ENCODE measurements at regions not wholly inside any gene's neighbourhood (a gene's known extent, or its start where the extent isn't known, plus 50 kb on each side); places are given as distances from the start of the nearest gene placed in this dataset.

GRCh38 chr17:79217473-79218135, 143.0 kb downstream of the ENGASE start:
- DNase-seq (ENCODE audit: low spot score), result no peak

DNA sequence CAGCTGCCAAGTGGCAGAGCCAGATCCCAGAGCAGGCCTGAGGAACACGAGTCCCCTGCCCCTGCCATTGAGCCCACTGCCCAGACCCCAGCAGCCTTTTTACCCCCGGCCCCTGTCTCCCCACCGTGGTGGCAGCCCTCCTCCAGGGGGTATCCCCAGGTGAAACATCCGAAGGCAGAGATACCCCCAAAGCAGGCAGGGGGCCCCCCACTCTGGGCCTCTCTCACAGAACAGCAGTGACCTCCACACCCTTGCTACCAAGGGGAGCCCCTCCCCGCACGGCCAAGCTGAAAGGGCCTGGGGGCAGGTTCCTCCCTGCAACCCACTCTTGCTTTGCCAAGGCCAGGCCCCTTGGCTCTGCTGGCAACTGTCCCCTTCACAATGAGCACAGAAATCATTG, 142.2 kb downstream of the ENGASE start:
- DNase-seq (ENCODE audit: low spot score), result no peak

DNA sequence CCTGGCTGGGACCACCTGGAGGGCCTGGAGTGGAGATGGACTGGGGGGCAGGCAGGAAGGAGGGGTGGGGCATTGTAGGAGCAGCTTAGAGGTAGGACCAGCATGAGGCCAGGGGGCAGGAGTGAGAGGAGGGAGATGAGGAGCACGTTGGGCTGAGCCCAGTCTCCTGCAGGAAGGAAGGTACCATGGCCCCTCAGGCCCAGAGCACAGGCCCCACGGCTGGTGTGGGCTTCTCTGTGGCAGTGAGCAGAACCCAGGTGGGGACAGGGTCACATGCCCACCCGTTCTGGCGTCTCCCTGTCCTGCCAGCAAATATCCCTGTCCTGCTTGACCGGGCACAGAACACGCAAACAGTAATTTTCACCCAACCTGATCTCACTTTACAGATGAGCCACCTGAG, 141.8 kb downstream of the ENGASE start:
- no peak for DNase-seq (ENCODE audit: low spot score)

DNA sequence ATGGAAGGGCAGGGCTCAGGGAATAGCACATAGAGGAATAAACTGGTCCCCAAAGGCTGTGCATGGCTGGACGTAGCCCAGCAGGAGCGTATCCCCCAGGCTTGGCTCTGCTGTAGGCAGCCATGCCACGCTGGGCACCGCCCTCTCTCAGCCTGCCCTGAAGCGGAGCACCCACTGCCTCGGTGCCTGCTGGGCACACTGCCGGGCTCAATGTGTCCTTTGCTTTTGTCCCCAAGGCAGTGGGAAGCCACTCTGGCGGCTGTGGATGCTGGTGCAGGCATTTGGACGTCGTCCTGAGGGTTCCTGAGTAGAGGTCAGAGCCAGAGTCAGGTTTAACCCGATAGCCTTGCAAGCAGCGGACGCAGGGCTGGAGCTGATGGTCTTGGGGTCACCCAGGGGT, 141.0 kb downstream of the ENGASE start:
- no peak for DNase-seq (ENCODE audit: low spot score)

- no peak for DNase-seq (ENCODE audit: low spot score)
These were observed 140.4 kb downstream of the ENGASE start for GRCh38 chr17:79214940-79215604.

DNA sequence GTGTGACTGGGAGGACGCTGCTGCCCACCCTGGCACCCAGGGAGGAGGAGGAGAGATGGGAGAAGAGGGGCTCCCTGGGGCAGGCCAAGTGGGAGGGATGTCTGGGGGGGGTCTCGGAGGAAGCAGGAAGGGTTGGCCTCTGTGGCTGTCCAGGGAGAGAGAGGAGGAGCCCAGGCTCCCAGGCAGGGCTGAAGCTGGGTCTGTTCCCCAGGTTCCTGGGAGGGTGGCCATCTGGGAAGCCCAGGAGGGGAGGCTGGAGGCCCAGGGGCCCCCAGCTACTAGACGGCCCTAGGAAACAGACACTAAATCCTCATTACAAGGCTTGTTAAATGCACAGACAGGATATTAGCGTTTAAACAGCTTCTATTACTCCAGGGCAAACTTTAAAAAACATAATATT, 139.8 kb downstream of the ENGASE start:
- DNase-seq (ENCODE audit: low spot score), result no peak

DNA sequence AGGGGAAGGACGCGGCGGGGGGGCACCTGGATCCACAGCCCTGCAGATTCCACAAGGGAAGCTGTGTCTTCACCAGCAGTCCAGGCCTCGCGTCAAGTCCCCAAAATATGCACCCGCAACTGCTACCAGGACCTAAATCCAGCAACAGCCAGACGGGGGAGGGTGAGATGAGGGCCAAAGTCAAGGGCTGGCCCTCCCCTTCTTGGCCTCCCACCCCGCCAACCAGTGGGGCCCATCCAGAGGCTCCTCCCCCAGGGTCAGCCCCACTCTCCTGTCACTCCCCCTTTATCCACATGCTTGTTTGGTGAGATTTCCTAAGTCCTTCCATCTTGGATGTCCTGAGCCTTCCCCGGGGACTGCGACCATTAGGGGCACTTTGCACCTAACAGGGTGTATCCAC, 138.7 kb downstream of the ENGASE start:
- DNase-seq (ENCODE audit: low spot score), result no peak

GRCh38 chr17:79212149-79213087, 137.8 kb downstream of the ENGASE start:
- no peak for DNase-seq (ENCODE audit: low spot score)

DNA sequence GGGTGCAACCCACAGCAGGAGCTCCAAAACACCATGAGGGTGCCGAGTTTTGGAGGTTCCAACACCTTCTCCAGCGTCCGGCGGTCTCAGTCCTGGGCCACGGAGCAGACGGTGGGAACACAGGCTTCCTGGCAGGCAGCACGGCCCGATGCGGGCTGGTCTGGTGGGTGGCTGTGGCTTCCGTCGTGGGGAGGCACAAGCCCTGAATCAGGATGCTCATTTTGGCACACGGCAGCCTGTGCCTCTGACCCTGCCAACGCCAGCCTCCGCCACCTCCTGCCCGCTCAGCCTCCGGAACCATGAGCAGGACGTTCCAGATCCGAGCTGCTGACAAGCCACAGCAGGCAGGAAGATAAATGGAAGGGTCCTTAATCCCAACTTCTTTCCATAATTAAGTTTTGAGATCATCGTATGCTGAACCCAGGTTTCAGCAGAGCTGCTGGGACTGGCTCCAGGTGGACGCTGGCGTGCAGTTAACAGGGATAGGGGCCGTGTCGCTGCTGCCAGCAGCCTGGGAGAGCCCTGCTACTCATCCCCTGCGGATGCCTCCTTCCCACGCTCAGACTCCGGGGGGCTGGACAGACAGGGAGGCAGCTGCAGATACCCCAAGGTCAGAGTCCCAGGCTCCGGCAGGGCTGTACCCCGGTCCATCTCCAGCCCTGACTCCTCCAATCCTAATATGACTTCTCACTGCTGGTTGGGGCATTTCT, 136.6 kb downstream of the ENGASE start:
- DNase-seq (ENCODE audit: low spot score), result no peak

DNA sequence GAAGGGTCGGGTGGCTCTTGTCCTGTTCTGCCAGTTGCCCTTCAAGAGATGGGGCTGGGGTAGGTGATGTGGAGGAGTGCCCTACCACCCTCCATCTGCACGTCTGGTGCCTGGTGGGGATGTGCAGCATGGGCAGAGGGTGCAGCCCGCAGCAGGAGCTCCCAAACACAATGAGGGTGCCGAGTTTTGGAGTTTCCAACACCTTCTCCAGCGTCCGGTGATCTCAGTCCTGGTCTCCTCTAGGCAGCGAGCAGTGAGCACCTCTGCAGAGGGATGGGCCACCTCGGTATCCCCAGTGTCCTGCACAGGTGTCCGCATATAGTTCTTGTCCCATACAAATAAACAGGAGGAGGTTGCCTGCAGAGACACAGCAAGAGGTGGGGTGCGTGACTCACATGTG, 136.0 kb downstream of the ENGASE start:
- DNase-seq (ENCODE audit: low spot score), result no peak

DNA sequence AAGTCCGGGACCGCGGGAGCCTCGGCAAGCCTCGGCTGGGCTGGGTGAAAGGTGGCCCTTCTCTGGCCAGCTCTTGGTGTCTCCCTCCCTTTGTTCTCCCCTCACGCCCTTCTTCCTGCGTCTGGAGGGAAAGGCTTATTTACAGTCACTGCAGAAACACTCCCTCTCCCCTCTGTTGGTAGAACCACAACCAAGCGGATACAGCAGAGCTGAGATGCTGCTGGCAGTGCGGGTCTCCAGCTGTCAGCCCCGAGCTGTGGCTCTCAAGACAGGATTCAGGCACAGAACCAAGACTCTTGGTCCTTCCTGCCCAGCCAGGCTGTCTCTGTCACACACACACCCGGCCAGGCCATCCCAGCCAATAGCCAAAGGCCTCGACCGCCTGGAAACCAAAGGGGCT, 133.3 kb downstream of the ENGASE start:
- no peak for DNase-seq (ENCODE audit: low spot score)

DNA sequence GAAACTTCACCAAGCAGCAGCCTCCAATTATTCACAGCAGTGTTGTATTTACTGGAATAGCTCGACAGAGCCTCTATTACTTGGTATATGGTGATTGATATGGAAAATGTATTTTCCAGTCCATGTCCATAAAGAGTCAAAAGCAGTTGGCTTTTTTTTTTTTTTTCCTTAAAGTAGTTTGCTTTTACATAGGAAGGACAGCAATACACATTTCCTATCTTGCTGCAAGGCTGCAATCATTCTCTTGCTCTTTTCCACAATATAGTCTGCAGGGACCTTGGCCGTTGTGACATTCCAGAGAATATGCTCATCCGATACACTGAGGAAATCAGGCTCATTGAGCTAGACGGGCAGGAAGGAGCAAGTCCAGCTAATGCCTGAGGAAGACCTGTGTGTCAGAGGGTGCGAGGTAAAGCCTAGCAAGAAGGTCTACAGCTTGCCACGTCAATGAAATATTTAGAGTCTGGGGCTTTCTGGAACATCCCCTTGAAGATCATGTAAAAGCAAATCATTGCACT, 131.1 kb downstream of the ENGASE start:
- no peak for DNase-seq (ENCODE audit: low spot score)

- no peak for DNase-seq (ENCODE audit: low spot score)
These were observed 129.6 kb downstream of the ENGASE start for GRCh38 chr17:79204261-79204660.

DNA sequence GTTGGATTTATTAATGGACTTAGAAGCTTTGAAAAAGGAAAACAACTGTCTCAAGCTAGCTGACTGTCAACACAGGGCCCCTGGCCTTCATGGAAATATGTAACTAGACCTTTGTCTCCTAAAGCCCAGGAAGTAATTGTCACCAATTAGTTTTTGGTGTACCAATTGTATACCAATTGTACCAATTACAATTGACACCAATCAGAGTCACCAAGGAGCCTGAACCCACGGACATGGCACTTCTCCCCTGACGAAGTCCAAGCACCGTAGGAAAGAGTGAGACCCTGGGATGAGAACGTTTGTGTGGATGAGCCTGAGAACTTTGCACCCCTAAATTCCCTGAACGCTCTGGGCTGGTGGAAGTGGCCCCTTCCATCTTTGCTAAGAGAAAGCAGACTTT, 129.0 kb downstream of the ENGASE start:
- no peak for DNase-seq (ENCODE audit: low spot score)

- DNase-seq (ENCODE audit: low spot score), result no peak
These were observed 128.4 kb downstream of the ENGASE start for GRCh38 chr17:79203016-79203415.

DNA sequence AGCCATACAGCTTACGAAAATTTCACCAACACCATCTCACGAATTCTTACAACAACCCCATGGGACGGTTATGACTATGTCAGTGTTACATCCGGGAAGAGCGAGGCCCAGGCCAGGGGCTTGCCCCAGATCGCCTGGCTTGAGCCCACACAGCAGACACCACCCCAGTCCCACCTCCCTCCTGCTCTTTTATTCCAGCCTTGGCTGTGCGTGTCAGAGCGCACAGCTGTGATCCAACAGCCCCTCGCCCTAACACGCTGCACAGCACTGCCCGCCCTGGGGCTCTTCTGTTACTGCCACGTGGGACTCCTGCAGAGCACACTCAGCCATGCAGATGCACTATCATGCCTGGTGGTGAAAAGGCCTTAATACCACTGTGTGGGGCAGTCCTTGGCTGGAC, 127.9 kb downstream of the ENGASE start:
- DNase-seq (ENCODE audit: low spot score), result no peak

DNA sequence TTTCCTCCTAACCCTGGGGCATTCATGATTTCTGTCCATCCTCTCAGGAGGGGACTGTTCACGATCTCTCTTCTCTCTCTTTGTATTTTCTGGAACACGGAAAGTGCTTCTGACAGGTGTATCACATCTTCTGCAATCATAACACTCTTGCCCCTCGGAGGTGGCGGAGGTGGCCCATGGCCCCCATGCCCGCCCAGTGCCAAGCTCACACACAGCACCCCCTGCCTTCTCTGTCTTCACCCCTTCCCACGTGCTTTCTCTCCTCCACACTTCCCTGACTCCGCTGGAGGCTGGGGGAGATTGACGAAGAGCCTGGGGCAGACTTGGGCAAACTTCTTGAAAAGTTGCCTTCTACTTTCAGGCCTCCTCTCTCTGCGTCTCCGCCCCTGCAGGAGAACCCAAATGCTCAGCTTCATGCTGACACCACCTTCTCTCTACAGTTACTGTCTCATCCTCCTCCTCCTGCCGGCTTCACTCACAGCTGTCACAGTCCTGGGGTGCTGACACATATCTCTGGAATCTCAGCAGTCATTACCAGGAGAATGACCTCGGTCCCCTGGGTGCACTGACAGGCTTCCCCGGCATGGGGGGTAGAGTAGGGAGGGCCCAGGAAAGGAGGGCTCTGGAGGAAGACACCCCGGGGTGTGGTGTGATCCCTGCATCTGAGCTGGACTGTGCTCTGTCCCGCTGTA, 127.1 kb downstream of the ENGASE start:
- no peak for DNase-seq (ENCODE audit: low spot score)

DNA sequence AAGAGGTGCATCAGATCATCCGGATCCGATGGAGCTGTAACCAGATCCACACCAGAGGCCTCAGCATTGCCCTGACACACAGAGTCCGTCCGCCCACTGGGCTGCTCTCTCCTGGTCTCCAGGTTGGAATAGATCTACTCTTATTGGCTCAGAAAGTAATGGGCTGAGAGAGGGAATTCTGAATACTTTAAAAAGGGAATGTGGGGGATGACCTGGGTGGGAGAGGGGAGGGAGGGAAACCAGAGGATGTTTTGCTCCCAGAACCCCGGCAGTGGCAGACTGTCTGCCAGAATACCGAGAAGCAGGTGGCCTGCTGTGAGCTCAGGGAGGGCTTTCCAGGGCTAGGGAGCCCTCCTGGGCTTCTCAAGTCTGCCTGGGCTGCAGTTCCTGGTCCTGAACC, 126.5 kb downstream of the ENGASE start:
- DNase-seq (ENCODE audit: low spot score), result no peak

DNA sequence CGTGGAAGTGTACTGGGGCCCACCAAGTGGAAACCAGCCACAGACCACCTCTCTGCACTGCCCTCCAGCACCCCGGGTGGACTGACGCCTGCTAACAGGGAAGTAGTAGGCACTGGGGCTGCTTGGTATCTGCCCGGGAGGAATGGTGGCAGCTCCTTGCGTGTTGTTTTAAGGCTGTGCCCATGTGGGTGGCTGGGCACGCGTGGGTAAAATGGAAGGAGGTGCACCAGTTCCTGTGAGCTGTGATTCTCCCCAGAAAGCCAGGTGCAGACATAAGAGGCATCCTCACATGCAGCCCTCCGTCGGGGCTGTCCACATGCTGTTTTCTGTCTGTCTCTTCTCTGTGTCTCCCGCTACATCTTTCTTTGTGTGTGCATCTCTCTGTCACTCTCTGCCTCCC, 122.3 kb downstream of the ENGASE start:
- DNase-seq (ENCODE audit: low spot score), result no peak

DNA sequence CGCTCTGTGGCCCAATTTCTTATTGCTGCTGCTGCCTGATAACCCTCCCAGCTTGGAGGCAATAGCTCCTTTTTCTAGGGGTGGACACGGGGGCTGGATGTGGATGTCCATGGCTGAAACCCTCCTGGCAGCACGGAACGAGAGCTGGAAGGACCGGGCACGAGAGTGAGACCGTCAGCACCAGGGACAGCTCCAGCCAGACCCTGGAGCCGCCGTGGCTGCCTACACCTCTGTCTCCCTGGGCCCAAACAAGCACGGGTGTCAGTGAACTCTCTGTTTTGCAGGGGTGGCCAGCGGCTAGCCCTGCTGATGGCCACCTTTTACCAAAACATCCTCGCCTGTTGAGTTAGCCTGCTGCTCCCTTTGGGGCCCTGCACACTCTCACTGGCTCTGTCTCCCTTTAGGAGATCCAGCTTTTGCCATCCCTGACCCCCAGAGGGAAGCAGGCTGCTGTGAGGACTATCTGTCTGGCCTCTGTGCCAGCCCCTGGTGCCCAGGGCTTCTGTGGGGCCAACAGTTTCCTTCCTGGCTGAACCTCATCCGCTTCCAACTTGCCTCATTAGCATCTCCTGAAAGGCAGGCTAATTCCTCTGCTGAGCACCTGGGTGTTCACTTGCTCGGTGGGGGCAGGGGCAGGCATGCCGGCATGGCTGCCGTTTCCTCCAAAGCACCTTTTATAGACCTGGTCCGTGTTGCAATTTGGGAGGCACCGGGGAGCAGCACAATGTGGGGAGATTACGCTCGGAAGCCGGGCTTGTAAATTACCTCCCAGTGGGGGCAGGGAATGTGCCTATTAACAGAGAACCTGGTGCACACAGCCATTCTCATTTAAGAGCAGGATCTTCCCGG, 118.1 kb downstream of the ENGASE start:
- peak; percentile 81 for DNase-seq (ENCODE audit: low spot score)
